ENCODE measurements at regions not wholly inside any gene's neighbourhood (a gene's known extent, or its start where the extent isn't known, plus 50 kb on each side); places are given as distances from the start of the nearest gene placed in this dataset.

DNA sequence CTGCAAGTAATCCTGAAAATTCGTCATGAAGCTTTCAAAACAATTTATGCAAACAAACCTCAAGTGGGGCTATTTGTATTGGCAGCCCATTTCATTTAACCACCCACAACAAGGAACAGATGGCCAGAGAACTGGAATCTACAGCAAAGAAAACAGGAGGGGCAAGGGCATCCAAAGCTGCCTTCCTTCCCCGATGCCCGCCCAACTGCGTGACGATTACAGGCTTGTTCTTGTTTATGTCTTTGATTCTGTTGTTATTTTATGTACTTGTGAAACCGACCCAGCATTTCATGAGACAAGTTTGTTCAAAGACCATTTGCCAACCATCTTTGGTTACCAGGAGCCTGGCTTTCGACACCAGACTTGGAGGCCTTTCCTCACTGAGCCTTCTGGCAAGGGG is 59.1 kb upstream of the IRX6 start:
- DNase-seq (ENCODE audit: low read depth in 2 of 2) = no peak

DNA sequence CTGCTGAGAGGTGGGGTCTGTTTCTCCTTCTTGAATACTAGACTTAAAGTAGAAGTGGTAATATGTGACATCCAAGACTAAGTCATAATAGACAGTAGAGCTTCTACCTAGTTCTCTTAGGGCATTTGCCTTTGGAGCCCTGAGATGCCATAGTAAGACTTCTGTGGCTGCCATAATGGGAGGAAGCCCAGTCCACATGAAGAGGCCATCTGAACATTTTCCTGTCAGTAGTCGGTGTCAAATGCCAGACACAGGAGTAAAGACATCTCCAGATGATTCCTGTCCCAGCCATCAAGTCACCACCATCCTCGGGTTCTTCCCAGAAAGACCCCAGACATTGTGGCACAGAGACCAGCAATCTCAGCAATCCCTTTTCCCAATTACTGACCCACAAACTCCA is 58.1 kb upstream of the IRX6 start:
- no peak for DNase-seq (ENCODE audit: low read depth in 2 of 2)

DNA sequence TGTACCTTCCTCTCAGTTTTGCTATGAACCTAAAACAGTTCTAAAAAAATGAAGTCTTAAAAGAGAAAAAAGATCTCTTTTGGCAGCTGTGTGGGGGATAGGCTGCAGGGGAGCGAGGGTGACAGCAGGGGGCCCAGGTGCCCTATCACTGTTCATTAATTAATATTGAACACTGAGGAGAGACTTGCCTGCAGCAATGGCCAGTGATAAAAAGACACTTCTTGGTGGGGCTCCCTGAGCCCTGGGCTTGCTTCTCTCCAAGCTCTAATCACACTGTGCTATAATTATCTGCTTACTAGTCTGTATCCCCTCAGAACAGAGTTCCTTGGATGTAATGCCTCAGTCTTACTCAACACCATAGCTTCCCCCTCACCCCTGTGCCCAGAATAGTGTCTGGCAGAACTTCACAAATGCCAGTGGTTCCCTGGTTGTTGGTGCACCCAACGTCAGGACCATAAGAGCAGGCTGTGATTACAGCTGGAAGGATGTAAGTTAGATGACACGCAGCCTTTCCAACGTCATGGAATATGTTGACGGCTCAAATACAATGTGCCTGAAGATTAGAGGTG is 52.0 kb upstream of the IRX6 start:
- DNase-seq (ENCODE audit: low read depth in 2 of 2) = no peak

DNA sequence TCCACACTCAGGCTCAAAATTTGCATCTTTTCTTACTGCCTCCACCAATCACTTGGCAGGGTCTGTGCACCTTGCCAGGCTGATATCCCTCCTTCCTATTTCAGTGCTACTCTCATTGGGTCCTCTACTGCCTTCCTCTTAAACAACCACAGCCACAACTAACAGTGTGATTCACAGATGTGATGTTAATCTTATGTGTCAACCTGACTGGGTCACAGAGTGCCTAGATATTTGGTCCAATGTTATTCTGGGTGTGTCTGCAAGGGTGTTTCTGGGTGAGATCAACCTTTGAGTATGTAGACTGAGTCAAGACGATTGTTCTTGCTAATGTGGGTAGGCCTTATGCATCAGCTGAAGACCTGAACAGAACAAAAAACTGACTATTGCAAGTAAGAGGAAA is 51.3 kb upstream of the IRX6 start:
- DNase-seq (ENCODE audit: low read depth in 2 of 2) = no peak

DNA sequence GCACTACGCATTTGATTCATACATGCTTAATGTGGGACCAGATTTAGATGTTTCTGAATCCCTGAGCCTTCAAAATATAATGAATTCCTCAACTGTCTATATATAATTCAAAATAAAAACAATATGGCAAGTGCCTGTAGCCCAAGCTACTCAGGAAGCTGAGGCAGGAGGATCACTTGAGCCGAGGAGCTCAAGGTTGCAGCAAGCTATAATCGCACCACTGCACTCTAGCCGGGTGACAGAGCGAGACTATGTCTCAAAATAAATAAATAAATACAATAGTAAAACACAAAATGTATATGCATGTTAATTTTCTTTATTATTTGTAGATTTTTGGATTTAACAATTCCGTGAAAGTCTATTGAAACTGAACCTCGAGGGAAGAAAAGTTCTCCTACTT is 50.6 kb upstream of the IRX6 start:
- no peak for DNase-seq (ENCODE audit: low read depth in 2 of 2)

DNA sequence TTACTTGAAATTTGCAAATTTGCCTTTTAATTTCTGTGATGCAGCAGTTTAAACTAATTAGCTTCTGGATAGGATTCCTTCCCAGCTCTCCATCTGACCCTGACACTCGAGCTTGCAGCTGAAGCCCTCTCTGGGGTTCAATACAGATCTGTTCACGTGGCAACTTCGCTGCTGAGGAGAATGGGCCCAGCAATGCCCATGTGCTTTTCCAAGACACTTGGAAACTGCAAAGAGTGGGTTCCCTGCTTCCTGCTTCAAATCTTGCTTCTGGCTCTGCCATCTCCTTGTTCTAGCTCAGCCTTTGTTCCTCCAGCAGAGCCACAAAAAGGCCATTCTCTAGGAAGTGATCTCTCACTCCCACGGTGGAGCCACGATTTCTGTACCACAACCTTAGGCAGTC is 50.0 kb upstream of the IRX6 start:
- no peak for DNase-seq (ENCODE audit: low read depth in 2 of 2)

All from stimulated activated CD4-positive, alpha-beta T cell treated with anti-CD3 and anti-CD28 coated beads, Interleukin-1b, Interleukin-23, amount 100 ng/mL, for 4 hours (primary cell).